IMR-90 (cell line): ENCODE measurements at regions not wholly inside any gene's neighbourhood (a gene's known extent, or its start where the extent isn't known, plus 50 kb on each side); places are given as distances from the start of the nearest gene placed in this dataset.

Experiments
- CTCF ChIP-seq: conservative IDR thresholded peaks from 2 replicates; pipeline ENCODE4 v1.5.1; 2012; ENCODE audit warnings: mild to moderate bottlenecking, low read depth, low read length, improper control_type of control experiment
- MAZ ChIP-seq: IDR thresholded peaks from 2 replicates; pipeline ENCODE4 v1.6.1; 2012; ENCODE audit warnings: low read depth, mild to moderate bottlenecking, low read length, improper control_type of control experiment, moderate library complexity, borderline replicate concordance
- MXI1 ChIP-seq: IDR thresholded peaks from 2 replicates; pipeline ENCODE4 v1.6.1; 2012; ENCODE audit warnings: low read depth, mild to moderate bottlenecking, low read length, moderate library complexity, borderline replicate concordance
- RFX5 ChIP-seq: IDR thresholded peaks from 2 replicates; pipeline ENCODE4 v1.8.0; 2012; ENCODE audit warnings: low read depth, mild to moderate bottlenecking, low read length, moderate library complexity

- no peak for TF ChIP-seq MXI1
- TF ChIP-seq CTCF = no peak
- TF ChIP-seq RFX5 = no peak
- no peak for TF ChIP-seq MAZ
Observed at GRCh38 chr2:220847006-220847405, 725.1 kb downstream of the EPHA4 start.
